Stimulated activated CD8-positive, alpha-beta memory T cell treated with anti-CD3 and anti-CD28 coated beads, Interleukin-12 subunit alpha, Interleukin-12 subunit beta, amount 100 ng/mL, for 4 hours (primary cell): ENCODE measurements at regions not wholly inside any gene's neighbourhood (a gene's known extent, or its start where the extent isn't known, plus 50 kb on each side); places are given as distances from the start of the nearest gene placed in this dataset.
"Not testable (repeated sequence)": the region's sequence is repeated elsewhere in the genome, so short reads cannot be mapped to it uniquely, and the experiment has no call there.

Experiments used
- DNase-seq: peaks from one replicate; pipeline ENCODE4 v3.0.0-alpha.2; 2020; ENCODE audit warnings: low read depth

DNA sequence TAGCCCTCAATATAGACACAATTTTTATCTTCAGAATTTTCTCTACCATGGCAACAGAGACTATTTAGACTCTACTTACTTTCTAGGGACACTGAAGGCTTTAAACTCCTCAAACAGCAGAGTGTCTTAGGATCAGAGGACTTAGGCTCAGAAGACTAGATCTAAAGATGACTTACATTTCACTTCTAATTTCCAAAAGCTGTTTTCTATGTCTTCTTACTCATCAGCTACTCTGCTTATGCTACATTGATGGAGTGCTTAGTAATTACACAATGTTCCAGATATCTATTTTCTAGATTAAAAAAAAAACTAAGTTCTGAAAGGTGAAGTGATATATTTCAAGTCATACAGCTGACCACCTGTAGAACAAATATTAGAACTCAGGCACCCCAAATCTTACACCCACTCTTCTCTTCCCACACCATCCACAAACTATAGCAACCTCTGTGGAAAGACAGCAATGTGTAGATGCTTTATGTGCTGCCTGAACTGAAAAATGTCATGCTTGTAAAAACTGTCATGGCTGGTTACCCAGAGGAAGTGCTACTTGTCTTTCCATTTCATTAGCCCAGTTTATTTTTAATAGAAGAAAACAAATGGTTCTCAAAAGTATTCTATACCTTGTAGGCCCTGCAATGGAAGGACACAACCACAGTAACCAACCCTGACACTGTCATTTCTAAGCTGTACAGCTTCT, 831.0 kb upstream of the ACVR2A start:
- no peak for DNase-seq

DNA sequence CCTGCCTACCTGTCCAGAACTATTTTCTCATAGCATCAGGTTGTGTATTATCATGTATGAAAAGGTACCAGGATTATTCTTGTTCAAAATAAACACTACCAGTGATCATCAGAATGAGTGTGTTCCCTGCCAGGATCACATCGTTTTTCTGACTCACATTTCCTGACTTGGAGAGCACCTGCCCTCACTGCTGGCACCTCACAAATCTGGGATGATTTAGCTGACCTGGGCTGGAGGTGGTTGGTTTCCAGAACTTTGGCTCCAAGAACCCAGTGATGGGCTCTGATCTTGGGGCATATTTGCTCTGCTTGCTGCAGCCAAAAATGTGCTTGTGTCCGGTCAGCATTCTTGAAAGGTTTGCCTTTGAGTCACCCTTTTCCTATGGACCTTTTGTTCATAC, 836.3 kb upstream of the ACVR2A start:
- no peak for DNase-seq

DNA sequence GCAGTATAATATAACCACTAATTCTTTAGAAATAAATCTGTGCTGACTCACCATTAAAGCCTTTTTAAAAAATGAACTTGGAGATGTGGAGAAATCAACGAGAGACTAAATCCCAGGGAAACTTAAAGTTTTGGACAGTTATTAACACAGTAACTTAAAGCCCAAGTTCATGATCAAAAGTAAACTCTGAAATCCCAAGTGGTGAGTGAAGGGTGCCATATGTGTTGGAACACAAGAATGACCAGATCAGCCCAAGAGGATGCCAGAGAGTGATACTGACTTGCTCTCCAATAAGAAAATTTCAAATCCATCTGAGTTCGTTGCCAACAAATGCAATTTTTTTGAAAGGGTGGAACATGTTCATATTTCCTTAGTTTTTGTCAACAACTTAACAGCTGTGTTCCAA, 838.1 kb upstream of the ACVR2A start:
- DNase-seq, result no peak

DNA sequence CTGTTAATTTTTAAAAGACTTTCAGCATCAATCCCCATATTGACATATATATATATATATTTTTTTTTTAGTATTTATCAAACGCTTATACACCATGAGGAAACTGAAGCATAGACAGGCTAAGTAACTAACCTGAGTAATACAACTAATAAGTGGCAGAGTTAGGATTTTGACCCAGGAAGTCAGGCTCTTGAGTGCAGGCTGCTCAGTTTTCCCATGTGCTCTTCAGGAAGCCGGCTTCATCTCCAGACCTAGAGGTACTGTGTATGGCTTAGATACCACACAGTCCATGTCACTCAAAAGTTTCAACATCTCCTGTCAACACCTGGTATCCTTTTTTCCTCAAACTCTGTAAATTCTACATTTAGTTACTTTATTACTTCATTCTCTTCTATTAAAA, 841.7 kb upstream of the ACVR2A start:
- no peak for DNase-seq

DNA sequence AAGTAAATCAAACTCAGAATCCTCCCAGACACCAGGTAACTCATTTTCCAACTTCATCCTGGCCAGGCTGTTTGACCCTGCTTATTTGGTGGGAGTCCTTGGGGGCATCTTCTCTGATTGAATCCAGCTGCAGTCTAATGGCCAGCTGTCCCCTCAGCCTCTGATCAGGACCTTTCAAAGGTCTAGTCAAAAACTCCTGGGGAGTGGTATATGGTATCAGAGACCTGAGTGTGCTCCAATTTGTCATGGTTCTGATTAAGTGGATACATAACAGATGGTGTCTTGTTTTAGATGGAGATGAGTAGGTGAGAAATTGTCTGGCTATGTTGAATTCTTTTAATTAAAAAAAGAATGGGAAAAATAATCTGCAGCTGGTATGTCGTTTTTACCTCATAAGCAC, 842.6 kb upstream of the ACVR2A start:
- no peak for DNase-seq

DNA sequence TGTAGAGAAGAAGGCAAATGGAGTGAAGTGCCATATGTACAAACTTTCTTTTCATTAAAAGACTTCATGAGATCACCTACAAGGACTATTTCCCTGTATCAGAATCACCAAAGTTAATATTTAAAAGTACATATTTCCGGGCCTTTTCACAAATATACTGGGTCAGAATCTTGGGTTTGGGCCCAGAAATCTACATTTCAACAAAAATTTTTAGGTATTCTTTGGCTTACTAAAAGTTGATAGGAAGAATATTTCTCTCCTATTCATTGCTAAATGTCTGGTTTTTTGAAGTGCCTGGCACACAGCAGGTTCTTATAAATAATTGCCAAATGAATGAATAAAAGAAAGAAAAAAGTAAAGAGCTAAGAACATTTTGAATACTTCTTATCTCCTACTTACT, 843.8 kb upstream of the ACVR2A start:
- no peak for DNase-seq

GRCh38 chr2:147000151-147000550, 844.7 kb upstream of the ACVR2A start:
- DNase-seq, result not testable (repeated sequence)

- DNase-seq, result no peak
Observed at GRCh38 chr2:146997945-146998344, 846.9 kb upstream of the ACVR2A start.

DNA sequence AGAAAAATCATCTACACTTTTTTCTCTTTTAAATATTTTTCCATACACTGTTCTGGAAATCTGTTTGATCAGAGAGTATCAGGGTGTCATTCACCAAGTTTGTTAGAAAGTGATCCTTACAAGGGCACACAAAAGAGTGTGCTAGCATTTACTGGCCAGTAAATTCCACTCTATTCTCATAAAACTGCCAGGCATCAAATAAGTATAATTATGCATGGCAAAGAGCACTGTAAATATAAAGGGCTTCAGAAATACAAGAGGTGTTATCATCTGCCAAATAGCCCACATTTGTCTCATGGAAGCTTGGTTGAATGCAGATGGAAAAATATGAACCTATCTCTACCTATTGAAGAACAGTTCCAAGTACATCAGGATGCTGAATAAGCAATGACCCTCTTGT, 847.3 kb upstream of the ACVR2A start:
- no peak for DNase-seq

DNA sequence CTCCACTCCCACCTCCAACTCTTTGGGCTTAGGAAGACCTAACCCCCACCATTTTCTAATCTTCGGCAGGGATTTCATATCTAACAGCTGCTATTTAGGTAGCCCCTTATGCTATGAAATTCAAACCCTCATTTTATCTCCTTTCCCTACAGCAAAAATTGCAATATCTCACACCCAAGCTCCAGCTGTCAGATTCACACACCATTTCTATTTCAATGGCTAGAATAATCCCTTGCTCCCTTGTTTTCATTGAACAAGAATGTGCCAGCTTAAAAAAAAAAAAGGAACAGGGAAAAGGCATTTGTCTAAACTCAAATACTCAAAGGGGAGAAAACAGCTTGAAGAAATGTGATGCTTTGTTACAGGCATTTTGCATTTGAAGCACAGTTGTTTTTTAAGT, 850.6 kb upstream of the ACVR2A start:
- no peak for DNase-seq

GRCh38 chr2:146992466-146992865, 852.4 kb upstream of the ACVR2A start:
- no peak for DNase-seq

DNA sequence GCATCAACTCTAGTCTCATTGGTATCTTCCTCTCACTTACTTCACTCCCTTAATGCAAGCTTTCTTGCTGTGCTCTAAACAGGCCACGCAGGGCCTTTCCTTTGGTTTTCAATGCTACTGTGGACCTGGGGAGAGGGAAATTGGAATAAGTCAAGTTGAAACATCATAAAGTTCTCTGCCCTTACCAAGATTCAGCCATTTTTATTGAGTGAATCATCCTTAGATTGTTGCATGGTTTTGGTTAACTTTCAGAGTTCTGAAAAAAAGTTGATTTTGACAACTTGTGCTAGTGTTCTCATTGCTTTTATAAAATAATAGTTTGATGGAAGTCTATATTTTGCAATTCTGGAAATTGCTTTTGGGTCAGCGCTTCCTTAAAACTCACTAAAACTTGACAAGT, 852.8 kb upstream of the ACVR2A start:
- DNase-seq, result no peak

DNA sequence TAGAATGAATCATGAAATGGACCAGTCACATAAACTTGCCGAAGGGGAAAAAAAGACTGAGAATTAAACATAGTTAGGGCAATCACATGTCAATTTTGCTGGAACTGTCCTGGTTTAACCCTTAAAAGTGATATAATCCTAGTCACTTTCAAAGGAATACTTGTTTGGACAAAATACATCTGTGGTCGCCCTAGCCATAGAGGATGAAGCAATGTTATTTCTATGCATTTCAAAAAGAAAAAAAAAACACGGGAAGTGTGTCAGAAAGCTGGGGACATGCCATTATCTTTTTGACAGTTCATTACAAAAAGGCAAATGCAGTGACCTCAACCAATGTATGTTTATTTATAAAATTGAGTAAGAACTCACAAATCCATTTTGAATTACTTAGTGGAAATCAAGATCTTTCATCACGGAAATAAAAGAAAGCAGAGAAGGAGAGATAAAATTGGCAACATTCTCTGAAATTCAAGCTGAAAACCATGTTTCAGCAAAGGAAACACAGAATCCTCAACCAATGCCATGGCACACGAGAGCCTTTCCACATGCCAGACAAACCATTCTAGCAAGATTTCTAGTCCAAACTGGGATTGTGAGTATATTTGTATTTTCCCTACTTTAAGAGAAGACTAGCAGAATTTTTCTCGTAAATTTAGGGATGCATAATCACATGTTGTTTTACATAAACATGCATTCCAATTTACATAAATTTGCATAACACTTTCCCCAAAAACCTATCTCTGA, 854.3 kb upstream of the ACVR2A start:
- DNase-seq, result no peak

- DNase-seq, result no peak
Observed at GRCh38 chr2:146989741-146990140, 855.1 kb upstream of the ACVR2A start.

GRCh38 chr2:146987996-146988395, 856.8 kb upstream of the ACVR2A start:
- DNase-seq, result no peak

GRCh38 chr2:146986161-146986560, 858.7 kb upstream of the ACVR2A start:
- DNase-seq, result no peak

- DNase-seq, result no peak
Observed at GRCh38 chr2:146985753-146986152, 859.1 kb upstream of the ACVR2A start.

- no peak for DNase-seq
Observed at GRCh38 chr2:146984014-146984413, 860.8 kb upstream of the ACVR2A start.

DNA sequence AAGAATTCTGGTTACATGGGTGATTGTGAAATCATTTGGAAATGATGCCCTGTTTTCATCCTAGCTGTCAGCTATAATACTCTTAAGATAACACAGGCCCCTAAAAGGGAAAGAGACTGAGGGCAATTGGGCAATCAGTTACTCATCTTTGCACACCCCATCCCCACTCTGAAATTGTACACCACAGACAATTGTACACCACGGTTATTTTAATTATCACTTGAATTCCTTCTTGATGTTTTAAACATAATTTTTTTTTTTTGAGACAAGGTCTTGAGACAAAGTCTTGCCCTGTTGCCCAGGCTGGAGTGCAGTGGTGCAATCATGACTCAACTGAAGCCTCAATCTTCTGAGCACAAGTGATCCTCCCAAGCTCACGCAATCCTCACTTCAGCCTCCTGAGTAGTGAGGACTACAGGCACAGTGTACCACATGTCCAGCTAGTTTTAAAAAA, 862.4 kb upstream of the ACVR2A start:
- no peak for DNase-seq

GRCh38 chr2:146981921-146982320, 862.9 kb upstream of the ACVR2A start:
- DNase-seq, result no peak

DNA sequence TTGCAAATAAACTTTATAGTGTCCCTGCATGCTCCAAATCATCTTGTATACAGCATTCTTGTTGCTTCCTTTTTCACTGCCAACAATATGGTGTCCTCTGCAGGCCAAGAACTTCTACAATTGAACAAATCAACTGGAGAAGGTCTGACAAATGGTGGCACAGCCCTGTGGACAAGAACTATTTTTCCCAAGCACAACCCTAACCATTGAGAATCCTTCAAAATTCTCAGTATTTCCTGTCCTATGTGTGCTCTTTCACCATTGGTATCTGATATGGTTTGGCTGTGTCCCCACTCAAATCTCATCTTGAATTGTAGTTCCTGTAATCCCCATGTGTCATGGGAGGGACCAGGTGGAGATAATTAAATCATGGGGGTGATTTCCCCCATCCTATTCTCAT, 865.1 kb upstream of the ACVR2A start:
- no peak for DNase-seq

- DNase-seq, result no peak
Observed at GRCh38 chr2:146978577-146979555, 866.0 kb upstream of the ACVR2A start.

DNA sequence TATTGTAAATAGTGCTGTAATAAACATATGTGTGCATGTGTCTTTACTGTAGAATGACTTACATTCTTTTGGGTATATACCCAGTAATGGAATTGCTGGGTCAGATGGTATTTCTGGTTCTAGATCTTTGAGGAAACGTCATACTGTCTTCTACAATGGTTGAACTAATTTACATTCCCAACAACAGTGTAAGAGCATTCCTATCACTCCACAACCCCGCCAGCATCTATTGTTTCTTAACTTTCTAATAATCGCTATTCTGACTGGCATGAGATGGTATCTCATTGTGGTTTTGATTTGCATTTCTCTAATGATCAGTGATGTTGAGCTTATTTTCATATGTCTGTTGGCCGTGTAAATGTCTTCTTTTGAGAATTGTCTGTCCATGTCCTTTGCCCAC, 873.8 kb upstream of the ACVR2A start:
- DNase-seq, result not testable (repeated sequence)
